Hepatocyte (in vitro differentiated cells): ENCODE measurements at regions not wholly inside any gene's neighbourhood (a gene's known extent, or its start where the extent isn't known, plus 50 kb on each side); places are given as distances from the start of the nearest gene placed in this dataset.
"Not testable (repeated sequence)": the region's sequence is repeated elsewhere in the genome, so short reads cannot be mapped to it uniquely, and the experiment has no call there.

Source experiments
- DNase-seq: peaks from one replicate; pipeline ENCODE4 v3.0.0-alpha.2; 2016; ENCODE audit warnings: low spot score
- H2AFZ ChIP-seq: fragments of 200-600 bp; sonication (generic); 2 replicates; pipeline ENCODE4 v1.6.0; 2016; ENCODE audit warnings: antibody characterized with exemption, mild to moderate bottlenecking
- H3K27ac ChIP-seq: fragments of 200-600 bp; sonication (generic); 2 replicates; pipeline ENCODE4 v1.5.1; 2016; ENCODE audit warnings: mild to moderate bottlenecking
- H3K27me3 ChIP-seq: fragments of 200-600 bp; sonication (generic); 2 replicates; pipeline ENCODE4 v1.6.1; 2016
- H3K36me3 ChIP-seq: fragments of 200-600 bp; sonication (generic); replicated peaks from 2 replicates; pipeline ENCODE4 v1.5.1; 2016; ENCODE audit warnings: low read depth; ENCODE audit not compliant: insufficient read depth
- H3K4me1 ChIP-seq: fragments of 200-600 bp; sonication (generic); 2 replicates; pipeline ENCODE4 v1.5.1; 2016; ENCODE audit warnings: mild to moderate bottlenecking, moderate library complexity; ENCODE audit not compliant: insufficient read depth
- H3K4me2 ChIP-seq: fragments of 200-600 bp; sonication (generic); 2 replicates; pipeline ENCODE4 v1.6.0; 2016
- H3K4me3 ChIP-seq: fragments of 200-600 bp; sonication (generic); 2 replicates; pipeline ENCODE4 v1.5.1; 2016; ENCODE audit warnings: mild to moderate bottlenecking
- H3K79me2 ChIP-seq: fragments of 200-600 bp; sonication (generic); 2 replicates; pipeline ENCODE4 v1.6.0; 2017; ENCODE audit warnings: mild to moderate bottlenecking
- H3K9me2 ChIP-seq: fragments of 200-600 bp; sonication (generic); replicated peaks from 2 replicates; pipeline ENCODE4 v1.6.0; 2017; ENCODE audit warnings: mild to moderate bottlenecking; ENCODE audit not compliant: insufficient read depth
- H3K9me3 ChIP-seq: fragments of 200-600 bp; sonication (generic); 2 replicates; pipeline ENCODE4 v1.5.1; 2016; ENCODE audit warnings: low read depth, mild to moderate bottlenecking
- H4K20me1 ChIP-seq: fragments of 200-600 bp; sonication (generic); 2 replicates; pipeline ENCODE4 v1.6.0; 2016; ENCODE audit warnings: mild to moderate bottlenecking; ENCODE audit not compliant: insufficient read depth, poor library complexity, severe bottlenecking
- CTCF ChIP-seq: fragments of 200-600 bp; sonication (generic); IDR thresholded peaks from 2 replicates; pipeline ENCODE4 v1.5.1; 2016; ENCODE audit warnings: antibody characterized with exemption, mild to moderate bottlenecking; ENCODE audit not compliant: poor library complexity
- EZH2 ChIP-seq: fragments of 200-600 bp; sonication (generic); IDR thresholded peaks from 2 replicates; pipeline ENCODE4 v1.6.1; 2016; ENCODE audit warnings: antibody characterized with exemption, mild to moderate bottlenecking, borderline replicate concordance
- EZH2phosphoT487 ChIP-seq: fragments of 200-600 bp; sonication (generic); IDR thresholded peaks from one replicate; pipeline ENCODE4 v1.6.1; 2018; ENCODE audit warnings: antibody characterized with exemption, mild to moderate bottlenecking, low read depth, moderate library complexity; ENCODE audit not compliant: unreplicated experiment, severe bottlenecking
- WGBS: methylation state at CpG from one replicate; pipeline ENCODE4 v1.1.6; 2016; ENCODE audit warnings: low lambda C conversion rate; ENCODE audit errors: missing lambda C conversion rate; 5-methylcytosine and 5-hydroxymethylcytosine counted together

- Histone ChIP-seq H3K4me2 (no peak overlapping the region), H3K9me3 (no peaks in the 10 kb centered on the region), H3K4me3 (no peak overlapping the region), H3K27me3 (no peaks in the 10 kb centered on the region), H3K9me2 (no peaks in the 10 kb centered on the region), H3K27ac (no peak overlapping the region), H3K4me1 (no peaks in the 10 kb centered on the region), H3K36me3 (no peaks in the 10 kb centered on the region), H4K20me1 (no peaks in the 10 kb centered on the region), H3K79me2 (no peaks in the 10 kb centered on the region), H2AFZ (no peak overlapping the region)
- DNase-seq = no peak
- TF ChIP-seq CTCF (no peak), EZH2 (no peak), EZH2phosphoT487 (no peak)
- 84% methylated on average over 9 of the region's 9 CpGs for WGBS
These were observed 581.6 kb upstream of the DIAPH2 start for GRCh38 chrX:96102997-96103396.

GRCh38 chrX:96112689-96113088 is 572.0 kb upstream of the DIAPH2 start:
- Histone ChIP-seq H3K27ac (no peak overlapping the region), H3K4me1 (no peaks in the 10 kb centered on the region), H2AFZ (no peak overlapping the region), H3K9me3 (no peaks in the 10 kb centered on the region), H3K4me3 (no peak overlapping the region), H3K9me2 (no peaks in the 10 kb centered on the region), H4K20me1 (no peaks in the 10 kb centered on the region), H3K36me3 (no peaks in the 10 kb centered on the region), H3K4me2 (no peak overlapping the region), H3K27me3 (no peaks in the 10 kb centered on the region), H3K79me2 (no peaks in the 10 kb centered on the region)
- 89% methylated on average over 1 of the region's 1 CpG for WGBS
- DNase-seq = no peak
- TF ChIP-seq EZH2 (no peak), EZH2phosphoT487 (no peak), CTCF (no peak)

- no peaks in the 10 kb centered on the region for H3K27me3 ChIP-seq
- H3K4me2 ChIP-seq = no peak overlapping the region
- no peak for TF ChIP-seq EZH2phosphoT487
- TF ChIP-seq EZH2 = no peak
- no peak for TF ChIP-seq CTCF
- no peak overlapping the region for H3K27ac ChIP-seq
- DNase-seq = no peak
- no peaks in the 10 kb centered on the region for H3K79me2 ChIP-seq
- no peaks in the 10 kb centered on the region for H4K20me1 ChIP-seq
- no peaks in the 10 kb centered on the region for H3K4me1 ChIP-seq
- H3K36me3 ChIP-seq = no peaks in the 10 kb centered on the region
- no peak overlapping the region for H3K4me3 ChIP-seq
- H3K9me2 ChIP-seq = no peaks in the 10 kb centered on the region
- H2AFZ ChIP-seq = no peak overlapping the region
- no peaks in the 10 kb centered on the region for H3K9me3 ChIP-seq
These were observed 558.5 kb upstream of the DIAPH2 start for GRCh38 chrX:96126182-96126581.

GRCh38 chrX:96128058-96128457 is 556.6 kb upstream of the DIAPH2 start:
- H3K27me3 ChIP-seq, DNase-seq, H2AFZ ChIP-seq, H3K36me3 ChIP-seq, H3K4me2 ChIP-seq, H3K79me2 ChIP-seq, H3K4me3 ChIP-seq, H3K9me2 ChIP-seq, H4K20me1 ChIP-seq, H3K4me1 ChIP-seq, H3K9me3 ChIP-seq, H3K27ac ChIP-seq: not testable (repeated sequence)
- WGBS = 91% methylated on average over 5 of the region's 5 CpGs
